Pancreas (tissue), 10 donors: ENCODE measurements at regions not wholly inside any gene's neighbourhood (a gene's known extent, or its start where the extent isn't known, plus 50 kb on each side); places are given as distances from the start of the nearest gene placed in this dataset.

Experiments
- ATAC-seq, 4 donors: fragments of 200-7000 bp; cut with Tn5 transposase; one replicate each; pipeline versions ENCODE4 v1.8.0 to v1.9.1; 2020; ENCODE audit warnings: mild to moderate bottlenecking in 4 of 4, moderate library complexity in 4 of 4
- DNase-seq, 6 donors: peaks; one replicate each; pipeline ENCODE4 v3.0.0-alpha.2; 2020
- FAIRE-seq: peaks from 2 replicates; lab custom pipeline; 2012; peaks lifted over from hg19 to GRCh38; lab: Jason Lieb, UNC
- H3K27ac ChIP-seq, 4 donors: fragments of 200-600 bp; sonication (generic); 1 replicate in 3 of 4; 2 replicates in 1 of 4; pipeline versions ENCODE4 v1.5.0 to v1.8.0; 2020
- H3K27me3 ChIP-seq, 4 donors: fragments of 200-600 bp; one replicate each; pipeline ENCODE4 v1.8.0; 2021
- H3K36me3 ChIP-seq, 3 donors: fragments of 200-600 bp; sonication (generic) in 1 of 3; one replicate each; pipeline versions ENCODE4 v1.5.0 to v1.8.0; 2020 to 2021
- H3K4me1 ChIP-seq, 3 donors: fragments of 200-600 bp; one replicate each; pipeline ENCODE4 v1.8.0; 2021
- H3K4me3 ChIP-seq, 4 donors: fragments of 200-600 bp; sonication (generic) in 2 of 4; one replicate each; pipeline versions ENCODE4 v1.5.0 to v1.8.0; 2020 to 2021
- H3K9me3 ChIP-seq, 4 donors: fragments of 200-600 bp; one replicate each; pipeline ENCODE4 v1.8.0; 2021
- WGBS, 2 donors: extraction: QIAGEN DNeasy Blood & Tissue Kit; methylation state at CpG; one replicate each; pipeline ENCODE4 v1.1.7; 2013; 5-methylcytosine and 5-hydroxymethylcytosine counted together
- intact Hi-C, 3 donors: fragments of 100-400 bp; cut with DNase I; formaldehyde crosslinking; loops; one replicate each; pipeline versions ENCODE4 v1.11.1 to v1.14.2; 2022
- TF ChIP-seq, protein P1 (sequence below), 4 donors: fragments of 200-600 bp; sonication (generic) in 3 of 4; IDR thresholded peaks; one replicate each; pipeline versions ENCODE4 v1.5.0 to v1.8.0; 2021; ENCODE audit warnings: antibody characterized with exemption in 4 of 4
- donor health status: healthy with polysubstance abuse.
- donor health status: DM: no; HTN: no; CAD: no; lungs with moderate emphysema.
- donor health status: DM: no; HTN: no; CAD: no.
- donor health status: control.
- donor health status: control.
- donor health status: Bipolar disorder and iron deficiency.
- donor health status: DM: yes; HTN: yes; CAD: no.
- donor health status: DM: no; HTN: no; CAD: no.
- donor health status: DM: no; HTN: no; CAD: no.
- donor health status: DM: yes; HTN: yes; CAD: no.

DNA sequence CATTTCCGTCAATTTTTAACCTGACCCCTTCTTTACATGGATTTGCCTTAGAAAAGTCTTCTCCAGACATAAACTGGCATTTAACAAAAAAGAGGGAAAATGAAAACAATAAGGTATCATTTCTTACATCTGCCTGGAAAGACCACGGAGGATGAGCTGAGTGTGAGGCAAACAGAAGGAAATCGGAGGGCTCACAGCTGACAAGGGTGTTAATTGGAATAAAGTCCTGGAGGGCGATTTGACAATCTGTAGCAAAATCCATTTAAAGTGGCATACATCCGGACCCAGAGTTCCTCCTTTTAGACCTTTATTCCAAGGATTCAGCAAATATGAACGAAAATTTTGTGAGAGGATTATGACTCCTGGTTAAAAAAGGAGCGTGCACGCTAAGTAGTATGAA is 179.7 kb upstream of the COPS8 start:
- FAIRE-seq = no peak
- H3K27me3 ChIP-seq = no peaks in the 10 kb centered on the region

DNA sequence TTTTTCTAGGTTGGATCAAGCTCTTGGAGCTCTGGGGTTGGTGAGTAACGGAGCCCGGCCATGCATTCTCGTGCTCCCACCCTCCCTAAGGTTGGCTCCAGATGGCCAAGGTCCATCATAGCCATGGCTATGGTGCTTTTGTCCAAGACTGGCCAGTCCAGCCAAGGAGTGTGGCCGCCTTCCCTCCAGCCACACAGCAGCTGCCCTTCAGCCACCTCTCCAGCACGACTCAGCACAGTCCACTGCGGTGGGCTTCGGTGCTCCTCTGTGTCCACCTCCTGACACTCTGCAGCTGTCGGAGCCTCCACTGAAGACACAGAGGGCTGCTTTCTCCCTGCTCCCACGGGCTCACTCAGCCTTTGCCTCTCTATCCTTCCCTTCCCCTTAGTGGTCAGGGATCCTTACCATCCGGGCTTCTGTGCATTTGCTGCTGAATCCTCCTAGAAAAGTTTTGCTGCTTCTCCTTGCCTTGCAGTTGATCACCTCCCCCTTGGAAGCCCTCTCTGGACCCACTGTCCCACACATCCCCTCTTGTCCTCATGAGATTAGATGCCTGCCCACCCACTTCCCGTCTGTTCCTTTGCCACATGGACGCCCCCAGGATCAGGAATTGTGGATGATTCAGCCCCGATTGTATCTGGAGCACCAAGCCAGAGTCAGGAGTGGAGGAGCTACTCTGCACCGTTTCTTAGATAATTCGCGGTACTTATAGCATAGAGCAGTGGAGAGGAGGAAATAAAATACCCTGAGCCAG is 177.1 kb upstream of the COPS8 start:
- Histone ChIP-seq H3K4me3 (no peak overlapping the region), H3K4me1 (no peaks in the 10 kb centered on the region), H3K27ac (no peak overlapping the region), H3K27me3 (no peaks in the 10 kb centered on the region), H3K36me3 (no peaks in the 10 kb centered on the region), H3K9me3 (no peaks in the 10 kb centered on the region)
- FAIRE-seq (no peak), ATAC-seq (no peak), DNase-seq (no peak)
- intact Hi-C loops = no loop called here
- TF ChIP-seq, protein P1, sequence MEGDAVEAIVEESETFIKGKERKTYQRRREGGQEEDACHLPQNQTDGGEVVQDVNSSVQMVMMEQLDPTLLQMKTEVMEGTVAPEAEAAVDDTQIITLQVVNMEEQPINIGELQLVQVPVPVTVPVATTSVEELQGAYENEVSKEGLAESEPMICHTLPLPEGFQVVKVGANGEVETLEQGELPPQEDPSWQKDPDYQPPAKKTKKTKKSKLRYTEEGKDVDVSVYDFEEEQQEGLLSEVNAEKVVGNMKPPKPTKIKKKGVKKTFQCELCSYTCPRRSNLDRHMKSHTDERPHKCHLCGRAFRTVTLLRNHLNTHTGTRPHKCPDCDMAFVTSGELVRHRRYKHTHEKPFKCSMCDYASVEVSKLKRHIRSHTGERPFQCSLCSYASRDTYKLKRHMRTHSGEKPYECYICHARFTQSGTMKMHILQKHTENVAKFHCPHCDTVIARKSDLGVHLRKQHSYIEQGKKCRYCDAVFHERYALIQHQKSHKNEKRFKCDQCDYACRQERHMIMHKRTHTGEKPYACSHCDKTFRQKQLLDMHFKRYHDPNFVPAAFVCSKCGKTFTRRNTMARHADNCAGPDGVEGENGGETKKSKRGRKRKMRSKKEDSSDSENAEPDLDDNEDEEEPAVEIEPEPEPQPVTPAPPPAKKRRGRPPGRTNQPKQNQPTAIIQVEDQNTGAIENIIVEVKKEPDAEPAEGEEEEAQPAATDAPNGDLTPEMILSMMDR (IDR thresholded peaks at IDR 0.05) = no peak
- 80 to 88% methylated on average over 16 of the region's 16 CpGs for WGBS, 2 donors

More for the DNA sequence above, 179.7 kb upstream of the COPS8 start:
- Histone ChIP-seq H3K27ac (no peak overlapping the region), H3K9me3 (no peaks in the 10 kb centered on the region), H3K36me3 (no peaks in the 10 kb centered on the region), H3K4me3 (no peak overlapping the region), H3K4me1 (no peaks in the 10 kb centered on the region)
- WGBS, 2 donors = 71 to 73% methylated on average over 8 of the region's 8 CpGs
- TF ChIP-seq, protein P1 (IDR thresholded peaks at IDR 0.05) = no peak
- DNase-seq = no peak
- intact Hi-C loops = no loop called here
- no peak for ATAC-seq

DNA sequence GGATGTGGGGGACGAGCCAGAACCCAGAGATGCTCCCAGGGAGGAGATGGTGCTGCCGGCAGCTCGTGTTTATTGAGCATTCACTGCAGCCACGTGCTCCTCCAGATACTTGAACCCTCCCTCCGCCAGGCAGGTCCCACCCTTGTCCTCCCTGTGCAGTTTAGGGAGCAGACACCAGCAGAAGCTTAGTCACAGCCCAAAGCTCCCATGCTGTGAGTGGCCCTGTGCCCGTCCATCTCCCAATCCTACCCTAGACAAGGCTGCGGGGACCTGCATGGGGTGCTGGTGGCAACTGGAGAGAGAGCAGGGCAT is 176.5 kb upstream of the COPS8 start:
- intact Hi-C loops = no loop called here
- 81 to 84% methylated on average over 7 of the region's 7 CpGs for WGBS, 2 donors
- Histone ChIP-seq H3K4me3 (no peak overlapping the region), H3K4me1 (no peaks in the 10 kb centered on the region), H3K27ac (no peak overlapping the region), H3K9me3 (no peaks in the 10 kb centered on the region), H3K36me3 (no peaks in the 10 kb centered on the region), H3K27me3 (no peaks in the 10 kb centered on the region)
- no peak for FAIRE-seq
- ATAC-seq = no peak
- no peak for DNase-seq
- TF ChIP-seq, protein P1 (IDR thresholded peaks at IDR 0.05) = no peak

DNA sequence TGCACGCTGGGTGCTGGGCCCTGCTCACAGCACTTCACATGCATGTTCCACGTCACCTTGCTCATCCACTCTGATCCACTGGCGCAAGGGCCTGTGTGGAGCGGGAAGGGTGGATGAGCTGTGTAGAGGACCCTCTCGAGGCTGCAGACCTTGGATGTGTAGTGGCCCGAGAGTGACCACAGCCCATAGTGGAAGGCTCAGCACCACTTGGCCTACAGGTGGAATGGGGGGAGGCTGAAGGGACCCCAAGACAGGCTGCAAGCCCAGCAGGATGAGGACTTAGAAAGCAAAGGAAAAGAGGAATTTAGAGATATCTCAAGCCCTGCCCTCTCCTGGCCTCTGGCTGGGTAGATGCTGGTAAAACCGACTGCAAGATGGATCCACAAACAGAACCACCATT is 175.9 kb upstream of the COPS8 start:
- DNase-seq = no peak
- intact Hi-C loops = no loop called here
- TF ChIP-seq, protein P1 (IDR thresholded peaks at IDR 0.05) = no peak
- no peak for FAIRE-seq
- WGBS, 2 donors = 88 to 91% methylated on average over 7 of the region's 7 CpGs
- no peaks in the 10 kb centered on the region for H3K9me3 ChIP-seq
- H3K36me3 ChIP-seq = no peaks in the 10 kb centered on the region
- no peaks in the 10 kb centered on the region for H3K27me3 ChIP-seq
- H3K4me3 ChIP-seq = no peak overlapping the region
- no peaks in the 10 kb centered on the region for H3K4me1 ChIP-seq
- no peak overlapping the region for H3K27ac ChIP-seq
- no peak for ATAC-seq

DNA sequence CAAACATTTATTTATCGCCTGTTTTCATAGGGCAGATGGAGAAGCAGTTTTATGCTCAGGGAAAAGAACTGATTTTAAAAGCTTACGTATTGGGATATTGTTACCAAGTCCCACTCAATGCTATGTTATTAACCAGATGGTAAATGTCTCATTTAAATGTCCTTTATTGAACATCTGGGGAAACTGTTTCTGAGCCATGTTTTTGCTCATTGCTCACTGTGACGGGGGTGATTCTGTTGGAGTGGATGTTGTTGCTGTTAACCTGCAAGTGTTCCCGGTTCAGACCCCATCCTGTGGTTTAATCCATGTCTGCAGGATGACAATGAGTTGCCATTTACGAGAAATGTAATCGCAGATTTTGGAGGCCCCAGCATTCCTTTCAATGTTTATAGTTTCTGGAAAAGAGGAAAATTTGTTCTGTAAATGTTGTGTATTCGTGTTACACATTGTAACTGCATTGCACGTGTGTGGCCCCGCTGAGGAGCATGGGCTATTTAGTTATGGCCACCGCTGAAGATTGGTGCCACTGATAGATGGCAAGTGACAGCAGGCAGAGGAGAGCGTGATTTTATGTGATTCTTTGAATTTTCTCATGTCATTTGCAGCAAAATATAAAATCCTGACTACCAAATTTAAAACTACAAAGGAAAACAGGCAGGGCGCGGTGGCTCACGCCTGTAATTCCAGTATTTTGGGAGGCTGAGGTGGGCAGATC is 174.8 kb upstream of the COPS8 start:
- H3K27ac ChIP-seq = no peak overlapping the region
- FAIRE-seq (no peak), DNase-seq (no peak), ATAC-seq (no peak)
- H3K9me3 ChIP-seq = no peaks in the 10 kb centered on the region
- H3K4me1 ChIP-seq = no peaks in the 10 kb centered on the region
- H3K36me3 ChIP-seq = no peaks in the 10 kb centered on the region
- TF ChIP-seq, protein P1 (IDR thresholded peaks at IDR 0.05) = no peak
- no peak overlapping the region for H3K4me3 ChIP-seq
- H3K27me3 ChIP-seq = no peaks in the 10 kb centered on the region
- 90 to 95% methylated on average over 14 of the region's 14 CpGs for WGBS, 2 donors
- intact Hi-C loops = no loop called here
